ENCODE measurements at regions not wholly inside any gene's neighbourhood (a gene's known extent, or its start where the extent isn't known, plus 50 kb on each side); places are given as distances from the start of the nearest gene placed in this dataset.

DNA sequence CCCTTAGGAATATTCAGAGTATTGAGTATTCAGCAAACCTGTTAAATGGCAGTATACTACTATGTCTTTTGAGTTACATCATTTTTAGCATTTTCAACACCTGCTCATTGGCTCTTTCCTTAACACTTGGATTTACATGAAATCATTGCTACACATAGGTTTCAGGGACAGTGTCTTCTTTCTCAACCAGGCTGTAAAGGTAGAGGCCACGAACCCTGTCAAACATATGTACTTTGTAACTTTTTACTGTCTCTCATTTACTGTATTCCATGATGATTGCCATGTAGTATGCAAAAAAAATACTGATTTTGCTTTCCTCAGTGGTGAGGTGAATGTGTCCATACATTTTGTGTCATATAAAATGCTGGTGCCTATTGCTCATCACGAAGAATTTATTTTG is 264.4 kb downstream of the SLCO4C1 start:
- TF ChIP-seq, protein P1, sequence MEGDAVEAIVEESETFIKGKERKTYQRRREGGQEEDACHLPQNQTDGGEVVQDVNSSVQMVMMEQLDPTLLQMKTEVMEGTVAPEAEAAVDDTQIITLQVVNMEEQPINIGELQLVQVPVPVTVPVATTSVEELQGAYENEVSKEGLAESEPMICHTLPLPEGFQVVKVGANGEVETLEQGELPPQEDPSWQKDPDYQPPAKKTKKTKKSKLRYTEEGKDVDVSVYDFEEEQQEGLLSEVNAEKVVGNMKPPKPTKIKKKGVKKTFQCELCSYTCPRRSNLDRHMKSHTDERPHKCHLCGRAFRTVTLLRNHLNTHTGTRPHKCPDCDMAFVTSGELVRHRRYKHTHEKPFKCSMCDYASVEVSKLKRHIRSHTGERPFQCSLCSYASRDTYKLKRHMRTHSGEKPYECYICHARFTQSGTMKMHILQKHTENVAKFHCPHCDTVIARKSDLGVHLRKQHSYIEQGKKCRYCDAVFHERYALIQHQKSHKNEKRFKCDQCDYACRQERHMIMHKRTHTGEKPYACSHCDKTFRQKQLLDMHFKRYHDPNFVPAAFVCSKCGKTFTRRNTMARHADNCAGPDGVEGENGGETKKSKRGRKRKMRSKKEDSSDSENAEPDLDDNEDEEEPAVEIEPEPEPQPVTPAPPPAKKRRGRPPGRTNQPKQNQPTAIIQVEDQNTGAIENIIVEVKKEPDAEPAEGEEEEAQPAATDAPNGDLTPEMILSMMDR (IDR thresholded peaks at IDR 0.05 in 4 of 5, conservative IDR thresholded peaks at IDR 0.05 in 1 of 5), result no peak
- no peak for TF ChIP-seq POLR2A (IDR thresholded peaks at IDR 0.05)
